WTC11 (cell line): ENCODE measurements at regions not wholly inside any gene's neighbourhood (a gene's known extent, or its start where the extent isn't known, plus 50 kb on each side); places are given as distances from the start of the nearest gene placed in this dataset.

Experiments
- ATAC-seq: fragments of 200-7000 bp; cut with Tn5 transposase; 2 replicates; pipeline ENCODE4 v1.10.0; 2021; ENCODE audit warnings: mild to moderate bottlenecking, moderate library complexity
- CTCF ChIA-PET: fragments of 300-600 bp; sonication (Branson Sonifier 250); formaldehyde crosslinking; loops from one replicate; lab custom pipeline; 2021; ENCODE audit warnings: antibody characterized with exemption; lab: Charles Lee
- POLR2A ChIA-PET: fragments of 350-600 bp; sonication (Branson Sonifier 250); formaldehyde crosslinking; loops from one replicate; lab custom pipeline; 2021; ENCODE audit warnings: antibody characterized with exemption; lab: Charles Lee
- DNase-seq: peaks from one replicate; pipeline ENCODE4 v3.0.0; 2021; ENCODE audit warnings: low spot score
- H3K27ac Mint-ChIP-seq: 2 replicates; pipeline ENCODE4 v1.8.0; 2021; ENCODE audit warnings: mixed read lengths
- H3K27me3 Mint-ChIP-seq: 2 replicates; pipeline ENCODE4 v1.8.0; 2021; ENCODE audit warnings: low read depth, mild to moderate bottlenecking, moderate library complexity, mixed read lengths
- H3K36me3 Mint-ChIP-seq: 2 replicates; pipeline ENCODE4 v1.8.0; 2021; ENCODE audit warnings: mixed read lengths
- H3K4me1 Mint-ChIP-seq: 2 replicates; pipeline ENCODE4 v1.8.0; 2022; ENCODE audit warnings: mixed read lengths
- H3K4me3 Mint-ChIP-seq: 2 replicates; pipeline ENCODE4 v1.8.0; 2021; ENCODE audit warnings: mild to moderate bottlenecking, moderate library complexity, mixed read lengths
- H3K9me3 Mint-ChIP-seq: 2 replicates; pipeline ENCODE4 v1.8.0; 2021; ENCODE audit warnings: mixed read lengths
- E2F1 ChIP-seq: sonication (generic); formaldehyde crosslinking; IDR thresholded peaks from 2 replicates; pipeline ENCODE4 v1.8.0; 2022; ENCODE audit warnings: mild to moderate bottlenecking, missing genetic modification reagents
- E2F4 ChIP-seq: sonication (generic); formaldehyde crosslinking; IDR thresholded peaks from 2 replicates; pipeline ENCODE4 v1.8.1; 2022; ENCODE audit warnings: low read depth, mild to moderate bottlenecking, moderate library complexity, missing genetic modification reagents, borderline replicate concordance
- ELF4 ChIP-seq: sonication (generic); formaldehyde crosslinking; IDR thresholded peaks from 2 replicates; pipeline ENCODE4 v1.8.1; 2022; ENCODE audit warnings: low read depth, mild to moderate bottlenecking, moderate library complexity, missing genetic modification reagents
- EMX1 ChIP-seq: fragments of 250-450 bp; sonication (Bioruptor Pico); IDR thresholded peaks from 2 replicates; pipeline ENCODE4 v1.8.0; 2021; ENCODE audit warnings: mild to moderate bottlenecking
- FOXK1 ChIP-seq: sonication (generic); formaldehyde crosslinking; IDR thresholded peaks from 2 replicates; pipeline ENCODE4 v1.8.0; 2022; ENCODE audit warnings: mild to moderate bottlenecking, moderate library complexity, missing genetic modification reagents
- FOXP1 ChIP-seq: sonication (generic); formaldehyde crosslinking; IDR thresholded peaks from 2 replicates; pipeline ENCODE4 v1.8.0; 2022; ENCODE audit warnings: missing genetic modification reagents, mild to moderate bottlenecking, moderate library complexity, borderline replicate concordance
- GABPB1 ChIP-seq: sonication (generic); formaldehyde crosslinking; IDR thresholded peaks from 2 replicates; pipeline ENCODE4 v1.8.1; 2023; ENCODE audit warnings: mild to moderate bottlenecking, missing genetic modification reagents
- KAT7 ChIP-seq: sonication (generic); formaldehyde crosslinking; IDR thresholded peaks from 2 replicates; pipeline ENCODE4 v1.8.1; 2023; ENCODE audit warnings: missing genetic modification reagents, mild to moderate bottlenecking, borderline replicate concordance
- MAX ChIP-seq: sonication (generic); formaldehyde crosslinking; IDR thresholded peaks from 2 replicates; pipeline ENCODE4 v1.8.0; 2022; ENCODE audit warnings: mild to moderate bottlenecking, missing genetic modification reagents
- MXD4 ChIP-seq: fragments of 250-450 bp; sonication (Bioruptor Pico); IDR thresholded peaks from 2 replicates; pipeline ENCODE4 v1.8.0; 2021; ENCODE audit warnings: mild to moderate bottlenecking, moderate library complexity, borderline replicate concordance
- MYBL2 ChIP-seq: sonication (generic); formaldehyde crosslinking; IDR thresholded peaks from 2 replicates; pipeline ENCODE4 v1.8.1; 2023; ENCODE audit warnings: mild to moderate bottlenecking, moderate library complexity, missing genetic modification reagents
- NFE2L1 ChIP-seq: sonication (generic); formaldehyde crosslinking; IDR thresholded peaks from 2 replicates; pipeline ENCODE4 v1.8.1; 2023; ENCODE audit warnings: missing genetic modification reagents
- NFYB ChIP-seq: sonication (generic); formaldehyde crosslinking; conservative IDR thresholded peaks from 2 replicates; pipeline ENCODE4 v1.8.0; 2022; ENCODE audit warnings: low read depth, missing genetic modification reagents
- PRRX2 ChIP-seq: fragments of 250-450 bp; sonication (Bioruptor Pico); IDR thresholded peaks from 2 replicates; pipeline ENCODE4 v1.8.0; 2021; ENCODE audit warnings: mild to moderate bottlenecking
- TP53 ChIP-seq: sonication (generic); formaldehyde crosslinking; IDR thresholded peaks from 2 replicates; pipeline ENCODE4 v1.8.1; 2023; ENCODE audit warnings: mild to moderate bottlenecking, missing genetic modification reagents
- ZNF121 ChIP-seq: sonication (generic); formaldehyde crosslinking; IDR thresholded peaks from 2 replicates; pipeline ENCODE4 v1.8.0; 2023; ENCODE audit warnings: missing genetic modification reagents
- ZNF396 ChIP-seq: fragments of 250-450 bp; sonication (Bioruptor Pico); IDR thresholded peaks from 2 replicates; pipeline ENCODE4 v1.8.0; 2021; ENCODE audit warnings: mild to moderate bottlenecking, moderate library complexity, borderline replicate concordance
- ZNF671 ChIP-seq: fragments of 250-450 bp; sonication (Bioruptor Pico); IDR thresholded peaks from 2 replicates; pipeline ENCODE4 v1.8.0; 2021; ENCODE audit warnings: mild to moderate bottlenecking
- TF ChIP-seq, protein P1 (sequence below): fragments of 250-450 bp; sonication (Bioruptor Pico); conservative IDR thresholded peaks from 2 replicates; pipeline ENCODE4 v1.9.0; 2021; ENCODE audit warnings: mild to moderate bottlenecking

GRCh38 chr4:181949704-181950312 is 293.4 kb upstream of the TENM3 start (continued):
- TF ChIP-seq FOXK1 (CRISPR knock-in tag) (no peak), ELF4 (CRISPR knock-in tag) (no peak), ZNF671 (CRISPR knock-in tag) (0 out of 2 replicates have a peak, but pooled peaks have one; percentile 10)

GRCh38 chr4:181950372-181951127 is 292.7 kb upstream of the TENM3 start:
- peaks cover 7% of the 10 kb centered on the region for H3K4me1 Mint-ChIP-seq
- CTCF ChIA-PET, result no interaction called here
- H3K4me3 Mint-ChIP-seq, result no peak overlapping the region
- DNase-seq, result no peak
- POLR2A ChIA-PET, result no interaction called here
- H3K9me3 Mint-ChIP-seq, result no peaks in the 10 kb centered on the region
- no peak for TF ChIP-seq TP53
- TF ChIP-seq ZNF396, result no peak
- TF ChIP-seq GABPB1 (CRISPR knock-in tag), result no peak
- TF ChIP-seq, protein P1, sequence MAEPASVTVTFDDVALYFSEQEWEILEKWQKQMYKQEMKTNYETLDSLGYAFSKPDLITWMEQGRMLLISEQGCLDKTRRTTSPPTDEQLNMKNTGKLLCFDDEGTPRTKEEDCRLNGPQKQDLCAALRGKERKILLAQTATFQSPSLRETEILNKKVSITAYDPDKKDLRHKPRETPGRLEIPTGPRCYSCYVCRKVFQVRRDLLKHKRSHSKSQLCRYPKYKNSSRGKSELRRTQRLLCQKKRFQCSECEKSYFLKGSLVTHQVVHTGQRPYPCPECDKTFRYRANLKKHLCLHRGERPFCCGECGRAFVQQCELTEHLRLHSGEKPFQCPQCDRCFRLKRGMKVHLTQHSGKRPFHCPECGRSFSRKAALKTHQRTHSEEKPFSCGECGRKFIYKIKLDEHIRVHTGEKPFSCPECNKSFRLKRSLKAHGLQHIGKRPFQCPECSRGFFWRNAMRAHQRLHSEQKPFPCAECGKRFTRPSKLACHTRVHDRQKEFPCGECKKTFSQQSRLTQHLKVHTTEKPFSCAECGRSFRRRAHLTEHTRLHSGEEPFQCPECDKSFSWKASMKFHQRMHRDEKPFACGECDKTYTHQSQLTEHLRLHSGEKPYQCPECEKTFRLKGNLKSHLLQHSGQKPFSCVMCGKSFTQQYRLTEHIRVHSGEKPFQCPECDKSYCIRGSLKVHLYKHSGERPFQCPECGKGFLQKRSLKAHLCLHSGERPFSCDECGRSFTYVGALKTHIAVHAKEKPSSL (CRISPR knock-in tag), result no peak
- TF ChIP-seq ZNF121, result peak; percentile 96
- no peak for TF ChIP-seq NFE2L1 (CRISPR knock-in tag)
- TF ChIP-seq MAX (CRISPR knock-in tag), result no peak
- peaks cover 7% of the 10 kb centered on the region; the same call in 1 of the 2 replicates for H3K36me3 Mint-ChIP-seq
- no peak overlapping the region for H3K27ac Mint-ChIP-seq
- H3K27me3 Mint-ChIP-seq, result no peaks in the 10 kb centered on the region
- ATAC-seq, result peak; percentile 26

DNA sequence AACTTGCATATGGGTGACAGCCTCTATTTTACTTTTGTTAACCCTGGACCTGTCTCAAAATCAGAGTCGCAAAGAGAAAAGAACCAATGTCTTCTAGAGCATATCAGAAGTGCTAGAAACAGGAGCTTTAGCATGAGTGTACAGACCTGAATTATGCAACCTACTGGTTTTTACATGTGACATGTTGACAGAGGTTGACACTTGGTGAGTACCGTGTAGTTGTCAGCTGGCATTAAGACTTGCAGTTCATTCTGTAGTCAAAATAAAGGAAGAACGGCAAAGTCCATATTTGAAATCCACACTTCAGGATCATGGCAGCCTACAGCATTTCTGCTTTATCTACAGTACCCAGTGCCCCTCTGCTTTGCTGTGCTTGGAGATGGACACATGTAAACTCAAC is 291.9 kb upstream of the TENM3 start:
- H3K27me3 Mint-ChIP-seq, result no peaks in the 10 kb centered on the region
- ATAC-seq (no peak), DNase-seq (no peak)
- peaks cover 7% of the 10 kb centered on the region for H3K4me1 Mint-ChIP-seq
- ChIA-PET CTCF (no interaction called here), POLR2A (no interaction called here)
- TF ChIP-seq E2F4 (CRISPR knock-in tag), result no peak
- peaks cover 7% of the 10 kb centered on the region; the same call in 1 of the 2 replicates for H3K36me3 Mint-ChIP-seq
- H3K9me3 Mint-ChIP-seq, result no peaks in the 10 kb centered on the region
- H3K4me3 Mint-ChIP-seq, result no peak overlapping the region
- no peak overlapping the region for H3K27ac Mint-ChIP-seq

DNA sequence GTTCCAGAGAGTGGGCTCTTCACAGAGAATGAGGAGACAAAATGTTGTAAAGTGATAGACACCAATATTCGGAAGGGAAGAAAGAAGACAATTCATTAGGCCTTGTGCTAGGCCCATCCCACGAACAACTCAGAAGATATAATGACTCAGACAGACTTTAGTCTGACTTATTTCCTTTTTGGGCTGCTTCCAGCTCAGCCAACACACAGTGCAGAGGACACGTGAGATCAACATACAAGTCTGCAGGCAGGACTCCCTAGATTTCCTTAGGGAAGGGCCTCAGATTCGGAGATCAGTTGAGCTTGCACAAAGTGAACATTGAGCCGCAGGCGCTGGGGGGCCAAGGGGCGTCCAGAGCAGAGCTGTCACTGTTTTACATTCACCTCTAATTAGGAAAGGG is 290.7 kb upstream of the TENM3 start:
- no peak overlapping the region for H3K27ac Mint-ChIP-seq
- no peaks in the 10 kb centered on the region for H3K27me3 Mint-ChIP-seq
- CTCF ChIA-PET, result no interaction called here
- DNase-seq, result no peak
- no peak overlapping the region for H3K4me3 Mint-ChIP-seq
- peaks cover 7% of the 10 kb centered on the region; the same call in 1 of the 2 replicates for H3K36me3 Mint-ChIP-seq
- TF ChIP-seq PRRX2 (CRISPR knock-in tag), result no peak
- TF ChIP-seq, all 79 proteins: peak for 0
- Mint-ChIP-seq H3K9me3 (no peaks in the 10 kb centered on the region), H3K4me1 (peaks cover 17% of the 10 kb centered on the region)
- no peak for ATAC-seq
- POLR2A ChIA-PET, result interaction anchor here (0.6 kb wide), 1 partner anchor 94 kb away, joined by 3 read pairs; no protein-coding TSS in a partner anchor

DNA sequence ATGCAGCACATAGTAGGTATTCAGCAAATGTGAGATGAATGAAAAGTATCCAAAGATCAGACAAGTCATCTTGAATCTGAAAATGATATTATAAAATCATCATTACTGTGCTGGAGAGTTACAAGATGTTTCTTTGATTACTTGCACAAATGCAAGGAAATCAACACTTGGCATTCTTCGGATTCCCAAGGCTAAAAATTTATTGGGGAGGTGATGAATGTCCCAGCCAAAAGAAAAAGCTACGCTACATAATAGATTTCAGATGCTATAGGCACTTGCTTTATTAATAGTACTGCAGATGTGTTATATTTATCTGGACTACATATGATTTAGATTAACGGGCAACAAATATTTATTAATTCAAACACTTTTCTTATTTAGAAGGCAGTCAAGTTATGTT is 286.7 kb upstream of the TENM3 start:
- no peak for DNase-seq
- TF ChIP-seq KAT7 (CRISPR knock-in tag) (no peak), E2F4 (CRISPR knock-in tag) (no peak), E2F1 (CRISPR knock-in tag) (no peak), NFYB (CRISPR knock-in tag) (no peak), EMX1 (CRISPR knock-in tag) (no peak), FOXP1 (CRISPR knock-in tag) (no peak), MYBL2 (CRISPR knock-in tag) (no peak), MXD4 (CRISPR knock-in tag) (no peak)

More for the DNA sequence above, 286.7 kb upstream of the TENM3 start:
- POLR2A ChIA-PET, result no interaction called here
- H3K27me3 Mint-ChIP-seq, result no peaks in the 10 kb centered on the region
- peaks cover 26% of the 10 kb centered on the region for H3K4me1 Mint-ChIP-seq
- H3K27ac Mint-ChIP-seq, result no peak overlapping the region
- H3K36me3 Mint-ChIP-seq, result peaks cover 5% of the 10 kb centered on the region; the same call in 1 of the 2 replicates
- H3K4me3 Mint-ChIP-seq, result no peak overlapping the region
- CTCF ChIA-PET, result no interaction called here
- no peaks in the 10 kb centered on the region for H3K9me3 Mint-ChIP-seq
- ATAC-seq, result no peak
